PFSK-1 (cell line): ENCODE measurements at regions not wholly inside any gene's neighbourhood (a gene's known extent, or its start where the extent isn't known, plus 50 kb on each side); places are given as distances from the start of the nearest gene placed in this dataset.

ENCODE experiments used
- FOXP2 ChIP-seq: optimal IDR thresholded peaks from 2 replicates; pipeline ENCODE3; 2011; ENCODE audit warnings: borderline replicate concordance, control low read depth, inconsistent platforms; ENCODE audit not compliant: insufficient read depth; ENCODE audit errors: extremely low read length, extremely low read depth
- POLR2AphosphoS5 ChIP-seq: IDR thresholded peaks from 2 replicates; pipeline ENCODE4 v1.6.1; 2012; ENCODE audit warnings: low read depth, mild to moderate bottlenecking, control low read depth, low read length, moderate library complexity
- REST ChIP-seq, 2 experiments: IDR thresholded peaks; 2 replicates each; pipeline versions ENCODE4 v1.6.1 to v1.8.0; 2011 to 2012; ENCODE audit warnings: low read depth in 2 of 2, low read length in 2 of 2, control low read depth in 1 of 2, inconsistent platforms in 1 of 2, mild to moderate bottlenecking in 1 of 2, moderate library complexity in 1 of 2; ENCODE audit not compliant: insufficient read depth in 1 of 2
- SIN3A ChIP-seq: IDR thresholded peaks from 2 replicates; pipeline ENCODE4 v1.6.1; 2012; ENCODE audit warnings: mild to moderate bottlenecking, low read length, moderate library complexity, borderline replicate concordance; ENCODE audit not compliant: insufficient read depth
- TAF1 ChIP-seq: IDR thresholded peaks from 2 replicates; pipeline ENCODE4 v1.6.1; 2012; ENCODE audit warnings: low read length, control low read depth, borderline replicate concordance; ENCODE audit not compliant: insufficient read depth

DNA sequence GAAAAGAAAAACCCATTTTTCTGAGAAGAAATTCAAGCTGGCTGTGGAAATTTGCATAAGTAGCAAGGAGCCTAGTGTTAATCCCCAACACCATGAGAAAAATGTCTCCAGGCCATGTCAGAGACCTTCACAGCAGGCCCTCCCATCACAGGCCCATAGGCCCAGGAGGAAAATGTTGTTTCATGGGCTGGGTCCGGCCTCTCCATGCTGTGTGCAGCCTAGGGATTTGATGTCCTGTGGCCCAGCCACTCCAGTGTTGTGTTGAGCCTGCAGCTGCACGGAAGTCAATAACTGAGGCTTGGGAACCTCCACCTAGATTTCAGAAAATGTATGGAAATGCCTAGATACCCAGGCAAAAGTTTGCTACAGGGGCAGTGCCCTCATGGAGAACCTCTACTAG, 432.2 kb downstream of the IPO8 start:
- TF ChIP-seq REST (IDR thresholded peaks at IDR 0.05; ENCODE audit: insufficient read depth in 1 of 2, low read depth in 2 of 2, low read length in 2 of 2) (no peak), TAF1 (no peak), FOXP2 (no peak), SIN3A (no peak), POLR2AphosphoS5 (no peak)

DNA sequence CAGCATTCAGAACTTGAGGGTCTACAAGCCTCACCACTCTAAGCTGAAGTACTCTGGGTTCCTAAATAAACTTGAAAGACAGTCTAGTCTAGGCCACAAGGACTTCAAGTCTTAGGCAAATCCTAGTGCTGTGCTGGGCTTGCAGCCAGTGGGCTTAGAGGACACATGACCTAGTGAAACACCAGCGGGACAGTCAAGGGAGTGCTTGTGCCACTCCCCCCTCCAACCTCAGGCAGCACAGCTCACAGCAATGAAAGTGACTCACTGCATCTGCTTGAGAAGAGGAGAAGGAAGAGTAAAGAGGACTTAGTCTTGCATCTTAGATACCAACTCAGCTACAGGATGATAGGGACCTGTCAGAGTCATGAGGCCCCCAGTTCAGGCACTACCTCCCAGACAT, 438.1 kb downstream of the IPO8 start:
- TF ChIP-seq TAF1 = no peak

- no peak for TF ChIP-seq SIN3A
- no peak for TF ChIP-seq TAF1
- no peak for TF ChIP-seq POLR2AphosphoS5
- no peak for TF ChIP-seq REST (IDR thresholded peaks at IDR 0.05; ENCODE audit: insufficient read depth in 1 of 2, low read depth in 2 of 2, low read length in 2 of 2)
- no peak for TF ChIP-seq FOXP2
Measured at GRCh38 chr12:30251546-30251945, 444.1 kb downstream of the IPO8 start.

- TF ChIP-seq FOXP2 = no peak
- no peak for TF ChIP-seq POLR2AphosphoS5
- no peak for TF ChIP-seq SIN3A
- no peak for TF ChIP-seq TAF1
- TF ChIP-seq REST (IDR thresholded peaks at IDR 0.05; ENCODE audit: insufficient read depth in 1 of 2, low read depth in 2 of 2, low read length in 2 of 2) = no peak
Measured at GRCh38 chr12:30243426-30243825, 452.2 kb downstream of the IPO8 start.

GRCh38 chr12:30219047-30219446, 435.3 kb upstream of the TMTC1 start:
- TF ChIP-seq FOXP2 (no peak), REST (IDR thresholded peaks at IDR 0.05; ENCODE audit: insufficient read depth in 1 of 2, low read depth in 2 of 2, low read length in 2 of 2) (no peak), TAF1 (no peak), SIN3A (no peak), POLR2AphosphoS5 (no peak)

DNA sequence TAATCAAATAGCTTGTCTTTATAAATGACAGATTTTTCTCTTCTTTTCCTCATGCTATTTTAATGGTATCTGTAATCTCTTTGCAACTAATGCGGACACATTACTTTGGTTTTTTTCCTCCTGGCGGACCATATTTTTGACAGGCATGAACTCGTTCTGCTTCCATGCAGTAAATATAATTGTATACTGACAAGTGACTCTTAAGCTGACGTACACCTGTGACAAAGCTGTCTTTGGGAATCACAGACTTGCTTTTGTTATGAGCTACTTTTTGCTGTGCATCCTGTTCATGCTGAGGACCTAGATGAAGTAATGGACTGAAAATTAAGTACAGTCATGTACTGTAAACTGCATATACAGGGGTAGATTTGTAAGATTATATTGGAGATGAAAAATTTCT, 434.3 kb upstream of the TMTC1 start:
- TF ChIP-seq TAF1 (no peak), FOXP2 (no peak), REST (IDR thresholded peaks at IDR 0.05; ENCODE audit: insufficient read depth in 1 of 2, low read depth in 2 of 2, low read length in 2 of 2) (no peak), SIN3A (no peak), POLR2AphosphoS5 (no peak)
